NK-92 (cell line): ENCODE measurements at regions not wholly inside any gene's neighbourhood (a gene's known extent, or its start where the extent isn't known, plus 50 kb on each side); places are given as distances from the start of the nearest gene placed in this dataset.

Source experiments
- DNase-seq: peaks from one replicate; lab custom pipeline; 2025; ENCODE audit not compliant: unreplicated experiment; lab: John Stamatoyannopoulos, UW

- DNase-seq, result no peak
These were observed 166.9 kb downstream of the IER5 start for GRCh38 chr1:181255270-181255929.

GRCh38 chr1:181257117-181257516, 168.6 kb downstream of the IER5 start:
- DNase-seq, result no peak

- DNase-seq, result no peak
These were observed 170.7 kb downstream of the IER5 start for GRCh38 chr1:181259026-181259745.

GRCh38 chr1:181260271-181260670, 171.8 kb downstream of the IER5 start:
- DNase-seq, result no peak

GRCh38 chr1:181260994-181261393, 172.5 kb downstream of the IER5 start:
- no peak for DNase-seq

- DNase-seq, result no peak
These were observed 173.6 kb downstream of the IER5 start for GRCh38 chr1:181262069-181262468.

- DNase-seq, result no peak
These were observed 174.9 kb downstream of the IER5 start for GRCh38 chr1:181263444-181263843.

GRCh38 chr1:181264821-181265220, 176.3 kb downstream of the IER5 start:
- no peak for DNase-seq

GRCh38 chr1:181284978-181285377, 196.5 kb downstream of the IER5 start:
- DNase-seq, result no peak

GRCh38 chr1:181295217-181295616, 188.1 kb upstream of the CACNA1E start:
- no peak for DNase-seq

- no peak for DNase-seq
These were observed 187.1 kb upstream of the CACNA1E start for GRCh38 chr1:181296180-181296579.

GRCh38 chr1:181308098-181308497, 175.2 kb upstream of the CACNA1E start:
- DNase-seq, result no peak

GRCh38 chr1:181310560-181310959, 172.8 kb upstream of the CACNA1E start:
- DNase-seq, result no peak

- DNase-seq, result no peak
These were observed 170.4 kb upstream of the CACNA1E start for GRCh38 chr1:181312946-181313345.

GRCh38 chr1:181313466-181313865, 169.9 kb upstream of the CACNA1E start:
- no peak for DNase-seq

GRCh38 chr1:181314010-181314409, 169.3 kb upstream of the CACNA1E start:
- DNase-seq, result no peak

- DNase-seq, result no peak
These were observed 168.4 kb upstream of the CACNA1E start for GRCh38 chr1:181314959-181315358.

- no peak for DNase-seq
These were observed 165.9 kb upstream of the CACNA1E start for GRCh38 chr1:181317261-181317930.

GRCh38 chr1:181318022-181318857, 165.1 kb upstream of the CACNA1E start:
- no peak for DNase-seq

- DNase-seq, result no peak
These were observed 164.5 kb upstream of the CACNA1E start for GRCh38 chr1:181318858-181319235.

- DNase-seq, result no peak
These were observed 163.4 kb upstream of the CACNA1E start for GRCh38 chr1:181319907-181320306.
